ENCODE measurements at regions not wholly inside any gene's neighbourhood (a gene's known extent, or its start where the extent isn't known, plus 50 kb on each side); places are given as distances from the start of the nearest gene placed in this dataset.

GRCh38 chr13:24099490-24099889 is 61.0 kb upstream of the SPATA13 start:
- no peak for TF ChIP-seq CTCF (conservative IDR thresholded peaks at IDR 0.05)
- H3K4me1 Mint-ChIP-seq (ENCODE audit: unreplicated experiment): peaks cover 20% of the 10 kb centered on the region
- H3K36me3 Mint-ChIP-seq: no peaks in the 10 kb centered on the region
- no peak for DNase-seq (ENCODE audit: extremely low spot score, unreplicated experiment)
- H3K27me3 Mint-ChIP-seq: no peaks in the 10 kb centered on the region
- H3K9me3 Mint-ChIP-seq: peaks cover 4% of the 10 kb centered on the region
- no peak overlapping the region for H3K27ac Mint-ChIP-seq
- no peak overlapping the region for H3K4me3 Mint-ChIP-seq

- DNase-seq (ENCODE audit: extremely low spot score, unreplicated experiment): no peak
- no peak overlapping the region for H3K27ac Mint-ChIP-seq
- no peaks in the 10 kb centered on the region for H3K27me3 Mint-ChIP-seq
- H3K36me3 Mint-ChIP-seq: no peaks in the 10 kb centered on the region
- peaks cover 25% of the 10 kb centered on the region for H3K4me1 Mint-ChIP-seq (ENCODE audit: unreplicated experiment)
- H3K9me3 Mint-ChIP-seq: peaks cover under 1% of the 10 kb centered on the region
- TF ChIP-seq CTCF (conservative IDR thresholded peaks at IDR 0.05): no peak
- H3K4me3 Mint-ChIP-seq: no peak overlapping the region
Observed at GRCh38 chr13:24100188-24100587, 60.3 kb upstream of the SPATA13 start.

GRCh38 chr13:24103782-24104372 is 56.6 kb upstream of the SPATA13 start:
- H3K9me3 Mint-ChIP-seq: no peaks in the 10 kb centered on the region
- no peaks in the 10 kb centered on the region for H3K27me3 Mint-ChIP-seq
- H3K4me3 Mint-ChIP-seq: no peak overlapping the region
- TF ChIP-seq CTCF (conservative IDR thresholded peaks at IDR 0.05): no peak
- H3K36me3 Mint-ChIP-seq: no peaks in the 10 kb centered on the region
- H3K4me1 Mint-ChIP-seq (ENCODE audit: unreplicated experiment): peaks cover 12% of the 10 kb centered on the region
- H3K27ac Mint-ChIP-seq: no peak overlapping the region
- DNase-seq (ENCODE audit: extremely low spot score, unreplicated experiment): no peak

- Mint-ChIP-seq H3K9me3 (no peaks in the 10 kb centered on the region), H3K4me3 (no peak overlapping the region), H3K36me3 (no peaks in the 10 kb centered on the region), H3K27me3 (no peaks in the 10 kb centered on the region), H3K4me1 (ENCODE audit: unreplicated experiment) (peaks cover 12% of the 10 kb centered on the region), H3K27ac (no peak overlapping the region)
- no peak for TF ChIP-seq CTCF (conservative IDR thresholded peaks at IDR 0.05)
- DNase-seq (ENCODE audit: extremely low spot score, unreplicated experiment): no peak
Observed at GRCh38 chr13:24104723-24105122, 55.8 kb upstream of the SPATA13 start.

GRCh38 chr13:24106429-24106828 is 54.1 kb upstream of the SPATA13 start:
- no peak for TF ChIP-seq CTCF (conservative IDR thresholded peaks at IDR 0.05)
- Mint-ChIP-seq H3K4me3 (no peak overlapping the region), H3K4me1 (ENCODE audit: unreplicated experiment) (peaks cover 4% of the 10 kb centered on the region), H3K9me3 (no peaks in the 10 kb centered on the region), H3K36me3 (no peaks in the 10 kb centered on the region), H3K27ac (no peak overlapping the region), H3K27me3 (no peaks in the 10 kb centered on the region)
- DNase-seq (ENCODE audit: extremely low spot score, unreplicated experiment): no peak

Data from type B pancreatic cell (in vitro differentiated cells).